Mesenchymal stem cell (in vitro differentiated cells and primary cell): ENCODE measurements at regions not wholly inside any gene's neighbourhood (a gene's known extent, or its start where the extent isn't known, plus 50 kb on each side); places are given as distances from the start of the nearest gene placed in this dataset.
A peak's percentile ranks its signal among the peaks of the same experiment; 100 is the strongest.

Source experiments
- DNase-seq: peaks from one replicate; pipeline ENCODE4 v3.0.0-alpha.2; 2013
- H2AFZ ChIP-seq: one replicate; pipeline ENCODE4 v1.6.1; 2013; ENCODE audit warnings: low read depth, mild to moderate bottlenecking, control low read depth, inconsistent platforms, low read length, moderate library complexity
- H2AK5ac ChIP-seq: 2 replicates; pipeline ENCODE4 v1.6.1; 2013; ENCODE audit warnings: low read length, moderate library complexity, mild to moderate bottlenecking, inconsistent platforms; ENCODE audit not compliant: severe bottlenecking
- H2BK120ac ChIP-seq: one replicate; pipeline ENCODE4 v1.6.1; 2013; ENCODE audit warnings: low read depth, mild to moderate bottlenecking, inconsistent platforms, low read length, moderate library complexity
- H2BK12ac ChIP-seq, 2 experiments: one replicate each; pipeline ENCODE4 v1.6.1; 2013; ENCODE audit warnings: inconsistent platforms in 2 of 2, low read length in 2 of 2, mild to moderate bottlenecking in 2 of 2, moderate library complexity in 2 of 2, control low read depth in 1 of 2
- H2BK15ac ChIP-seq: one replicate; pipeline ENCODE4 v1.6.1; 2013; ENCODE audit warnings: mild to moderate bottlenecking, low read depth, inconsistent platforms; ENCODE audit not compliant: poor library complexity, severe bottlenecking
- H2BK5ac ChIP-seq: 2 replicates; pipeline ENCODE4 v1.6.1; 2013; ENCODE audit warnings: low read depth, mild to moderate bottlenecking, low read length, control low read depth, inconsistent platforms; ENCODE audit not compliant: poor library complexity, severe bottlenecking
- H3K14ac ChIP-seq, 2 experiments: one replicate each; pipeline ENCODE4 v1.6.1; 2013; ENCODE audit warnings: inconsistent platforms in 2 of 2, low read length in 2 of 2, control low read depth in 1 of 2, mild to moderate bottlenecking in 1 of 2, moderate library complexity in 1 of 2
- H3K18ac ChIP-seq, 2 experiments: one replicate each; pipeline ENCODE4 v1.6.1; 2013; ENCODE audit warnings: inconsistent platforms in 2 of 2, low read length in 2 of 2, control low read depth in 1 of 2, low read depth in 1 of 2, mild to moderate bottlenecking in 1 of 2
- H3K23ac ChIP-seq, 2 experiments: one replicate each; pipeline ENCODE4 v1.6.1; 2013; ENCODE audit warnings: inconsistent platforms in 2 of 2, low read length in 2 of 2, mild to moderate bottlenecking in 2 of 2, moderate library complexity in 2 of 2, control low read depth in 1 of 2
- H3K27ac ChIP-seq: 2 replicates; pipeline ENCODE4 v1.5.1; 2013; ENCODE audit warnings: mild to moderate bottlenecking, moderate library complexity, low read length, control low read depth, inconsistent platforms; ENCODE audit not compliant: poor library complexity, severe bottlenecking
- H3K27me3 ChIP-seq, 2 experiments: 2 replicates each; pipeline versions ENCODE4 v1.6.1 to v1.7.0; 2013; ENCODE audit warnings: low read length in 2 of 2, mild to moderate bottlenecking in 2 of 2, moderate library complexity in 2 of 2, control low read depth in 1 of 2, inconsistent platforms in 1 of 2; ENCODE audit not compliant: control insufficient read depth in 1 of 2, insufficient read depth in 1 of 2
- H3K36me3 ChIP-seq, 2 experiments: 2 replicates each; pipeline versions ENCODE4 v1.6.1 to v1.7.0; 2013; ENCODE audit warnings: low read length in 2 of 2, control low read depth in 1 of 2, inconsistent platforms in 1 of 2, low read depth in 1 of 2, mild to moderate bottlenecking in 1 of 2; ENCODE audit not compliant: insufficient read depth in 2 of 2, control insufficient read depth in 1 of 2
- H3K4ac ChIP-seq, 2 experiments: one replicate each; pipeline ENCODE4 v1.6.1; 2013; ENCODE audit warnings: inconsistent platforms in 2 of 2, low read length in 2 of 2, mild to moderate bottlenecking in 2 of 2, moderate library complexity in 2 of 2, control low read depth in 1 of 2, low read depth in 1 of 2
- H3K4me1 ChIP-seq: 2 replicates; pipeline ENCODE4 v1.6.1; 2013; ENCODE audit warnings: low read depth, low read length, control low read depth; ENCODE audit not compliant: control insufficient read depth, insufficient read depth
- H3K4me2 ChIP-seq: 2 replicates; pipeline ENCODE4 v1.6.1; 2013; ENCODE audit warnings: low read length, mild to moderate bottlenecking, inconsistent platforms; ENCODE audit not compliant: poor library complexity, severe bottlenecking
- H3K4me3 ChIP-seq, 2 experiments: 2 replicates each; pipeline versions ENCODE4 v1.5.1 to v1.7.0; 2013; ENCODE audit warnings: low read length in 2 of 2, mild to moderate bottlenecking in 2 of 2, control low read depth in 1 of 2, low read depth in 1 of 2; ENCODE audit not compliant: insufficient read depth in 1 of 2
- H3K79me1 ChIP-seq: replicated peaks from 2 replicates; pipeline ENCODE4 v1.6.1; 2013; ENCODE audit warnings: mild to moderate bottlenecking, control low read depth, low read length, inconsistent platforms; ENCODE audit not compliant: poor library complexity, severe bottlenecking
- H3K9ac ChIP-seq: 2 replicates; pipeline ENCODE4 v1.7.0; 2013; ENCODE audit warnings: mild to moderate bottlenecking, low read length, moderate library complexity
- H3K9me3 ChIP-seq: 2 replicates; pipeline ENCODE4 v1.7.0; 2013; ENCODE audit warnings: mild to moderate bottlenecking, low read length; ENCODE audit not compliant: control insufficient read depth
- H4K8ac ChIP-seq: one replicate; pipeline ENCODE4 v1.6.1; 2013; ENCODE audit warnings: inconsistent platforms, mild to moderate bottlenecking, low read length, moderate library complexity
- H4K91ac ChIP-seq: one replicate; pipeline ENCODE4 v1.6.1; 2013; ENCODE audit warnings: mild to moderate bottlenecking, low read length, inconsistent platforms
- WGBS: methylation state at CpG from one replicate; pipeline ENCODE4 v1.1.7; 2013; ENCODE audit warnings: mixed read lengths; 5-methylcytosine and 5-hydroxymethylcytosine counted together

- H3K18ac ChIP-seq = no peak overlapping the region
- H3K36me3 ChIP-seq = no peaks in the 10 kb centered on the region
- H2BK120ac ChIP-seq = no peak overlapping the region
- no peak overlapping the region for H2BK12ac ChIP-seq
- H3K27ac ChIP-seq = no peak overlapping the region
- no peak overlapping the region for H3K4ac ChIP-seq
- H3K14ac ChIP-seq = no peak overlapping the region
- H4K91ac ChIP-seq = no peak overlapping the region
- DNase-seq = peak; percentile 2
- H3K79me1 ChIP-seq = no peaks in the 10 kb centered on the region
- WGBS = 60% methylated on average over 10 of the region's 10 CpGs
- no peak overlapping the region for H2AK5ac ChIP-seq
- H3K4me1 ChIP-seq = no peaks in the 10 kb centered on the region
- no peak overlapping the region for H3K4me3 ChIP-seq
- H4K8ac ChIP-seq = no peak overlapping the region
- H3K9ac ChIP-seq = no peak overlapping the region
- H2BK15ac ChIP-seq = no peak overlapping the region
- H2AFZ ChIP-seq = no peak overlapping the region
- H3K23ac ChIP-seq = no peak overlapping the region
- H2BK5ac ChIP-seq = no peak overlapping the region
- H3K9me3 ChIP-seq = peaks cover 11% of the 10 kb centered on the region
- no peaks in the 10 kb centered on the region for H3K27me3 ChIP-seq
- no peak overlapping the region for H3K4me2 ChIP-seq
These were observed 367.6 kb upstream of the NDN start for GRCh38 chr15:24054547-24055245.

GRCh38 chr15:24067733-24068501, 380.8 kb upstream of the NDN start:
- Histone ChIP-seq H3K18ac (no peak overlapping the region), H3K9ac (no peak overlapping the region), H3K4me1 (no peaks in the 10 kb centered on the region), H3K4me2 (no peak overlapping the region), H3K36me3 (no peaks in the 10 kb centered on the region), H4K91ac (no peak overlapping the region), H3K79me1 (no peaks in the 10 kb centered on the region), H2BK15ac (no peak overlapping the region), H3K4ac (no peak overlapping the region), H3K27ac (no peak overlapping the region), H3K23ac (no peak overlapping the region), H2BK12ac (no peak overlapping the region), H3K9me3 (peaks cover 8% of the 10 kb centered on the region), H3K4me3 (no peak overlapping the region), H2AK5ac (no peak overlapping the region), H3K27me3 (no peaks in the 10 kb centered on the region), H2AFZ (no peak overlapping the region), H3K14ac (no peak overlapping the region), H2BK120ac (no peak overlapping the region), H4K8ac (no peak overlapping the region), H2BK5ac (no peak overlapping the region)
- WGBS = 59% methylated on average over 10 of the region's 10 CpGs
- no peak for DNase-seq

- no peak overlapping the region for H2BK5ac ChIP-seq
- H3K4ac ChIP-seq = no peak overlapping the region
- H4K8ac ChIP-seq = no peak overlapping the region
- H3K79me1 ChIP-seq = no peaks in the 10 kb centered on the region
- peaks cover 5% of the 10 kb centered on the region for H3K9me3 ChIP-seq
- no peak overlapping the region for H3K4me3 ChIP-seq
- no peak overlapping the region for H3K27ac ChIP-seq
- no CpG with 5 or more reads among the region's 2 CpGs for WGBS
- no peaks in the 10 kb centered on the region for H3K36me3 ChIP-seq
- H2BK15ac ChIP-seq = no peak overlapping the region
- no peak overlapping the region for H2AK5ac ChIP-seq
- no peak overlapping the region for H3K14ac ChIP-seq
- no peak overlapping the region for H3K4me2 ChIP-seq
- H2BK12ac ChIP-seq = no peak overlapping the region
- H4K91ac ChIP-seq = no peak overlapping the region
- H3K4me1 ChIP-seq = no peaks in the 10 kb centered on the region
- H3K9ac ChIP-seq = no peak overlapping the region
- H3K18ac ChIP-seq = no peak overlapping the region
- no peak for DNase-seq
- no peak overlapping the region for H2BK120ac ChIP-seq
- H3K27me3 ChIP-seq = no peaks in the 10 kb centered on the region
- no peak overlapping the region for H2AFZ ChIP-seq
- no peak overlapping the region for H3K23ac ChIP-seq
These were observed 388.4 kb upstream of the NDN start for GRCh38 chr15:24075420-24076089.

GRCh38 chr15:24076090-24076784, 389.1 kb upstream of the NDN start:
- Histone ChIP-seq H3K36me3 (no peaks in the 10 kb centered on the region), H3K4me1 (no peaks in the 10 kb centered on the region), H2BK15ac (no peak overlapping the region), H2AFZ (no peak overlapping the region), H3K79me1 (no peaks in the 10 kb centered on the region), H2BK120ac (no peak overlapping the region), H3K14ac (no peak overlapping the region), H3K4me3 (no peak overlapping the region), H3K4me2 (no peak overlapping the region), H3K27ac (no peak overlapping the region), H2BK5ac (no peak overlapping the region), H3K23ac (no peak overlapping the region), H3K9ac (no peak overlapping the region), H4K8ac (no peak overlapping the region), H2BK12ac (no peak overlapping the region), H3K9me3 (peaks cover 11% of the 10 kb centered on the region), H4K91ac (no peak overlapping the region), H3K18ac (no peak overlapping the region), H3K27me3 (no peaks in the 10 kb centered on the region), H2AK5ac (no peak overlapping the region), H3K4ac (no peak overlapping the region)
- DNase-seq = no peak
- WGBS = 92% methylated on average over 1 of the region's 1 CpG
